ENCODE measurements at regions not wholly inside any gene's neighbourhood (a gene's known extent, or its start where the extent isn't known, plus 50 kb on each side); places are given as distances from the start of the nearest gene placed in this dataset.
"Not testable (repeated sequence)": the region's sequence is repeated elsewhere in the genome, so short reads cannot be mapped to it uniquely, and the experiment has no call there.

- WGBS, 2 donors: 96 to 100% methylated on average over 3 of the region's 3 CpGs
Measured at GRCh38 chr10:22097696-22098095, 94.2 kb upstream of the DNAJC1 start.

GRCh38 chr10:22091260-22091659 is 87.7 kb upstream of the DNAJC1 start:
- 78 to 82% methylated on average over 1 of the region's 1 CpG for WGBS, 2 donors
- H3K27me3 ChIP-seq; intact Hi-C loops (cut with DNase I); H3K9me3 ChIP-seq; H3K36me3 ChIP-seq; H3K4me3 ChIP-seq (replicated peaks in 1 of 3); DNase-seq; H3K27ac ChIP-seq: not testable (repeated sequence)
- peaks cover 0 to 11% of the 10 kb centered on the region in 2 donors for H3K4me1 ChIP-seq

More at GRCh38 chr10:22097696-22098095, 94.2 kb upstream of the DNAJC1 start:
- H3K4me1 ChIP-seq: peaks cover 0 to 7% of the 10 kb centered on the region in 2 donors
- no peaks in the 10 kb centered on the region for H3K9me3 ChIP-seq
- TF ChIP-seq POLR2A (IDR thresholded peaks at IDR 0.05): no peak
- TF ChIP-seq CTCF (IDR thresholded peaks at IDR 0.05): no peak
- H3K36me3 ChIP-seq: no peaks in the 10 kb centered on the region
- DNase-seq: no peak
- no peaks in the 10 kb centered on the region for H3K27me3 ChIP-seq
- H3K27ac ChIP-seq: no peak overlapping the region
- no peak overlapping the region for H3K4me3 ChIP-seq (replicated peaks in 1 of 3)
- intact Hi-C loops (cut with DNase I): no loop called here

GRCh38 chr10:22087402-22087738 is 83.8 kb upstream of the DNAJC1 start:
- WGBS, 2 donors: 45 to 49% methylated on average over 2 of the region's 2 CpGs
- Histone ChIP-seq H3K27ac (peak overlapping the region; percentile 42 to 86 (median 85)), H3K9me3 (no peaks in the 10 kb centered on the region), H3K27me3 (no peaks in the 10 kb centered on the region), H3K36me3 (no peaks in the 10 kb centered on the region), H3K4me3 (replicated peaks in 1 of 3) (no peak overlapping the region), H3K4me1 (peaks cover 0 to 17% of the 10 kb centered on the region in 2 donors)
- intact Hi-C loops (cut with DNase I): no loop called here
- TF ChIP-seq POLR2A (IDR thresholded peaks at IDR 0.05) (no peak), CTCF (IDR thresholded peaks at IDR 0.05) (no peak)
- no peak for DNase-seq

GRCh38 chr10:22086730-22087401 is 83.3 kb upstream of the DNAJC1 start:
- 17 to 28% methylated on average over 5 of the region's 5 CpGs for WGBS, 2 donors
- peak; percentile 93 to 98 for DNase-seq
- peak overlapping the region; percentile 42 to 86 (median 85) for H3K27ac ChIP-seq
- intact Hi-C loops (cut with DNase I): no loop called here
- H3K4me3 ChIP-seq (replicated peaks in 1 of 3): no peak overlapping the region
- peaks cover 0 to 17% of the 10 kb centered on the region in 2 donors for H3K4me1 ChIP-seq
- H3K27me3 ChIP-seq: no peaks in the 10 kb centered on the region
- TF ChIP-seq CTCF (IDR thresholded peaks at IDR 0.05) (no peak), POLR2A (IDR thresholded peaks at IDR 0.05) (no peak)
- H3K36me3 ChIP-seq: no peaks in the 10 kb centered on the region
- no peaks in the 10 kb centered on the region for H3K9me3 ChIP-seq

- DNase-seq: peak; percentile 59 to 69
- H3K9me3 ChIP-seq; H3K4me3 ChIP-seq (replicated peaks in 1 of 3); H3K27me3 ChIP-seq; intact Hi-C loops (cut with DNase I); H3K36me3 ChIP-seq; H3K27ac ChIP-seq; H3K4me1 ChIP-seq: not testable (repeated sequence)
- 15 to 38% methylated on average over 3 to 5 of the region's 5 CpGs for WGBS, 2 donors
Measured at GRCh38 chr10:22079921-22080320, 76.4 kb upstream of the DNAJC1 start.

- WGBS, 2 donors: 96 to 98% methylated on average over 1 of the region's 1 CpG
- no peaks in the 10 kb centered on the region for H3K36me3 ChIP-seq
- DNase-seq: no peak
Measured at GRCh38 chr10:22071332-22071731, 67.8 kb upstream of the DNAJC1 start.

More at GRCh38 chr10:22071332-22071731, 67.8 kb upstream of the DNAJC1 start:
- no peak overlapping the region for H3K27ac ChIP-seq
- no peaks in the 10 kb centered on the region for H3K9me3 ChIP-seq
- no peak for TF ChIP-seq CTCF (IDR thresholded peaks at IDR 0.05)
- H3K27me3 ChIP-seq: no peaks in the 10 kb centered on the region
- H3K4me1 ChIP-seq: no peaks in the 10 kb centered on the region
- intact Hi-C loops (cut with DNase I): no loop called here
- no peak overlapping the region for H3K4me3 ChIP-seq (replicated peaks in 1 of 3)
